GM12878 (cell line): ENCODE measurements at regions not wholly inside any gene's neighbourhood (a gene's known extent, or its start where the extent isn't known, plus 50 kb on each side); places are given as distances from the start of the nearest gene placed in this dataset.

Experiments used
- ATAC-seq: fragments of 200-7000 bp; cut with Tn5 transposase; 3 replicates; pipeline ENCODE4 v1.9.1; 2020; ENCODE audit warnings: mild to moderate bottlenecking, moderate library complexity
- BruUV-seq: library from RNA; stranded (reverse); fragments of 400-500 nt; replicated peaks from 2 replicates; lab custom pipeline; 2021; lab: Mats Ljungman, UMichigan
- CTCF ChIA-PET: fragments of 300-600 bp; sonication (Branson Sonifier 250); formaldehyde crosslinking; extraction: SDS; loops from one replicate; lab custom pipeline; 2021; ENCODE audit warnings: inconsistent platforms; lab: Yijun Ruan, JAX
- POLR2A ChIA-PET: fragments of 350-600 bp; formaldehyde crosslinking; extraction: SDS; loops from one replicate; lab custom pipeline; 2021; ENCODE audit warnings: inconsistent platforms; lab: Charles Lee
- RAD21 ChIA-PET: fragments of 300-600 bp; sonication (Branson Sonifier 250); formaldehyde crosslinking; loops from one replicate; lab custom pipeline; 2023; ENCODE audit warnings: antibody characterized with exemption; ENCODE audit not compliant: unreplicated experiment; lab: Charles Lee
- SMC1A ChIA-PET: fragments of 300-600 bp; sonication (Branson Sonifier 250); formaldehyde crosslinking; loops from one replicate; lab custom pipeline; 2023; ENCODE audit not compliant: unreplicated experiment, uncharacterized antibody; lab: Charles Lee
- DNase-seq: peaks from one replicate; pipeline ENCODE4 v3.0.0-alpha.2; 2011; ENCODE audit warnings: low read depth, low spot score
- FAIRE-seq: peaks from 3 replicates; lab custom pipeline; 2011; peaks lifted over from hg19 to GRCh38; lab: Jason Lieb, UNC
- H2AFZ ChIP-seq: 2 replicates; pipeline ENCODE4 v1.6.0; 2011; ENCODE audit warnings: low read depth, low read length, control low read depth; ENCODE audit not compliant: control insufficient read depth
- H3K27ac ChIP-seq: 2 replicates; pipeline ENCODE4 v1.5.1; 2011; ENCODE audit warnings: control low read depth; ENCODE audit not compliant: control insufficient read depth, insufficient read depth
- H3K27me3 ChIP-seq, 2 experiments: replicated peaks in 1 of 2; 2 replicates each; pipeline versions ENCODE4 v1.6.0 to v1.6.1; 2011; ENCODE audit warnings: low read length in 1 of 2; ENCODE audit not compliant: control insufficient read depth in 2 of 2, insufficient read depth in 2 of 2
- H3K36me3 ChIP-seq, 2 experiments: 2 replicates each; pipeline ENCODE4 v1.5.1; 2011; ENCODE audit warnings: low read length in 1 of 2; ENCODE audit not compliant: control insufficient read depth in 2 of 2, insufficient read depth in 2 of 2
- H3K4me1 ChIP-seq: 2 replicates; pipeline ENCODE4 v1.6.1; 2011; ENCODE audit warnings: mild to moderate bottlenecking, low read length, moderate library complexity, mixed read lengths; ENCODE audit not compliant: control insufficient read depth, insufficient read depth
- H3K4me2 ChIP-seq: 2 replicates; pipeline ENCODE4 v1.6.0; 2011; ENCODE audit warnings: control low read depth; ENCODE audit not compliant: control insufficient read depth, insufficient read depth
- H3K4me3 ChIP-seq: fragments of 200-600 bp; sonication (generic); 2 replicates; pipeline ENCODE4 v1.5.1; 2016
- H3K79me2 ChIP-seq: 2 replicates; pipeline ENCODE4 v1.6.0; 2011; ENCODE audit warnings: low read length; ENCODE audit not compliant: control insufficient read depth, insufficient read depth
- H3K9ac ChIP-seq: 2 replicates; pipeline ENCODE4 v1.8.0; 2011; ENCODE audit warnings: low read length, control low read depth, mixed read lengths; ENCODE audit not compliant: control insufficient read depth, insufficient read depth
- H3K9me3 ChIP-seq: replicated peaks from 3 replicates; pipeline ENCODE4 v1.5.1; 2011; ENCODE audit warnings: mild to moderate bottlenecking, low read length; ENCODE audit not compliant: control insufficient read depth, insufficient read depth
- H4K20me1 ChIP-seq: 2 replicates; pipeline ENCODE4 v1.6.0; 2011; ENCODE audit not compliant: control insufficient read depth, insufficient read depth
- ATF3 ChIP-seq: IDR thresholded peaks from 2 replicates; pipeline ENCODE4 v1.6.1; 2011; ENCODE audit warnings: low read depth, mild to moderate bottlenecking, low read length, moderate library complexity, borderline replicate concordance; ENCODE audit errors: extremely low read depth
- BRCA1 ChIP-seq: IDR thresholded peaks from 2 replicates; pipeline ENCODE4 v1.6.1; 2011; ENCODE audit warnings: low read depth, low read length, improper control_type of control experiment
- CHD4 ChIP-seq: fragments of 200-600 bp; sonication (generic); IDR thresholded peaks from 2 replicates; pipeline ENCODE4 v1.6.1; 2016; ENCODE audit warnings: mild to moderate bottlenecking
- GATAD2B ChIP-seq: fragments of 450-650 bp; conservative IDR thresholded peaks from 2 replicates; pipeline ENCODE4 v1.6.1; 2017; ENCODE audit warnings: low read depth, mild to moderate bottlenecking, moderate library complexity
- IKZF2 ChIP-seq, 2 experiments: fragments of 450-650 bp; IDR thresholded peaks; 2 replicates each; pipeline ENCODE4 v1.6.1; 2017; ENCODE audit warnings: mild to moderate bottlenecking in 2 of 2, moderate library complexity in 2 of 2
- MXI1 ChIP-seq: fragments of 150-350 bp; IDR thresholded peaks from 2 replicates; pipeline ENCODE4 v1.6.1; 2011; ENCODE audit warnings: low read depth, mild to moderate bottlenecking, inconsistent platforms, low read length, improper control_type of control experiment
- PAX5 ChIP-seq: IDR thresholded peaks from 2 replicates; pipeline ENCODE4 v1.6.1; 2011; ENCODE audit warnings: low read depth, low read length, borderline replicate concordance
- PRDM15 ChIP-seq: fragments of 450-650 bp; formaldehyde crosslinking; IDR thresholded peaks from 2 replicates; pipeline ENCODE4 v1.4.0; 2020; ENCODE audit warnings: mild to moderate bottlenecking, moderate library complexity
- SREBF2 ChIP-seq: IDR thresholded peaks from 2 replicates; pipeline ENCODE4 v1.6.1; 2012; ENCODE audit warnings: mild to moderate bottlenecking, low read length
- ZSCAN29 ChIP-seq: fragments of 450-650 bp; IDR thresholded peaks from 2 replicates; pipeline ENCODE4 v1.6.1; 2017; ENCODE audit warnings: mild to moderate bottlenecking, moderate library complexity
- WGBS: methylation state at CpG from one replicate; pipeline ENCODE4 v1.1.6; 2016; ENCODE audit warnings: low lambda C conversion rate; ENCODE audit not compliant: insufficient replicate concordance, insufficient coverage; ENCODE audit errors: missing lambda C conversion rate; 5-methylcytosine and 5-hydroxymethylcytosine counted together
- in situ Hi-C: fragments of 300-500 bp; cut with MboI; formaldehyde crosslinking; loops from 9 replicates; pipeline ENCODE4 v1.14.3; 2018; ENCODE audit warnings: mixed read lengths
- intact Hi-C: fragments of 100-400 bp; cut with micrococcal nuclease; formaldehyde crosslinking; loops from one replicate; pipeline ENCODE4 v1.14.2; 2022; ENCODE audit not compliant: unreplicated experiment

GRCh38 chr2:220994846-220995245 lies 577.3 kb downstream of the EPHA4 start:
- no peak overlapping the region for H3K9ac ChIP-seq
- H3K79me2 ChIP-seq = no peaks in the 10 kb centered on the region
- ChIA-PET SMC1A (no interaction called here), RAD21 (no interaction called here), CTCF (no interaction called here), POLR2A (no interaction called here)
- no peak for DNase-seq
- H3K4me3 ChIP-seq = no peak overlapping the region
- no peaks in the 10 kb centered on the region for H4K20me1 ChIP-seq
- no peaks in the 10 kb centered on the region for H3K36me3 ChIP-seq
- no peaks in the 10 kb centered on the region; a peak in 1 of 4 replicates for H3K27me3 ChIP-seq
- intact Hi-C loops = no loop called here
- H3K4me2 ChIP-seq = no peak overlapping the region
- TF ChIP-seq ATF3 (no peak), ZSCAN29 (no peak), BRCA1 (no peak), CHD4 (no peak), MXI1 (no peak)
- H2AFZ ChIP-seq = no peak overlapping the region
- in situ Hi-C loops = no loop called here
- FAIRE-seq = no peak
- ATAC-seq = no peak
- 2% methylated on average over 3 of the region's 3 CpGs for WGBS
- no TSS peak for BruUV-seq
- H3K4me1 ChIP-seq = no peaks in the 10 kb centered on the region
- H3K9me3 ChIP-seq = no peaks in the 10 kb centered on the region
- H3K27ac ChIP-seq = no peak overlapping the region

- Histone ChIP-seq H3K4me1 (no peaks in the 10 kb centered on the region), H3K27me3 (no peaks in the 10 kb centered on the region; a peak in 1 of 4 replicates), H3K27ac (no peak overlapping the region), H3K36me3 (no peaks in the 10 kb centered on the region), H3K4me2 (no peak overlapping the region), H3K4me3 (no peak overlapping the region), H3K9me3 (no peaks in the 10 kb centered on the region), H2AFZ (no peak overlapping the region), H4K20me1 (no peaks in the 10 kb centered on the region), H3K9ac (no peak overlapping the region), H3K79me2 (no peaks in the 10 kb centered on the region)
- WGBS = 17% methylated on average over 2 of the region's 2 CpGs
- no TSS peak for BruUV-seq
- SMC1A ChIA-PET = interaction anchor here (0.9 kb wide), 1 partner anchor 18 kb away, joined by 3 read pairs; no protein-coding TSS in a partner anchor
- DNase-seq (no peak), FAIRE-seq (no peak), ATAC-seq (no peak)
- intact Hi-C loops (no loop called here), in situ Hi-C loops (no loop called here)
- CTCF ChIA-PET = no interaction called here
- RAD21 ChIA-PET = no interaction called here
- POLR2A ChIA-PET = no interaction called here
- TF ChIP-seq IKZF2 (IDR thresholded peaks at IDR 0.05) = no peak
- TF ChIP-seq GATAD2B = no peak
- TF ChIP-seq SREBF2 = no peak
- no peak for TF ChIP-seq PRDM15 (CRISPR knock-in tag)
- TF ChIP-seq ATF3 = no peak
- TF ChIP-seq PAX5 = no peak
Measured at GRCh38 chr2:220995581-220995980, 576.5 kb downstream of the EPHA4 start.
